Breast epithelium (tissue), 3 donors: ENCODE measurements at regions not wholly inside any gene's neighbourhood (a gene's known extent, or its start where the extent isn't known, plus 50 kb on each side); places are given as distances from the start of the nearest gene placed in this dataset.

ENCODE experiments used
- CTCF ChIP-seq, 3 donors: fragments of 450-650 bp; IDR thresholded peaks; one replicate each; pipeline ENCODE4 v1.5.1; 2016 to 2017; ENCODE audit warnings: antibody characterized with exemption in 3 of 3, mild to moderate bottlenecking in 3 of 3, moderate library complexity in 3 of 3
- POLR2AphosphoS5 ChIP-seq, 3 donors: sonication (generic); formaldehyde crosslinking; IDR thresholded peaks; one replicate each; pipeline ENCODE4 v1.6.1; 2017; ENCODE audit warnings: antibody characterized with exemption in 3 of 3

DNA sequence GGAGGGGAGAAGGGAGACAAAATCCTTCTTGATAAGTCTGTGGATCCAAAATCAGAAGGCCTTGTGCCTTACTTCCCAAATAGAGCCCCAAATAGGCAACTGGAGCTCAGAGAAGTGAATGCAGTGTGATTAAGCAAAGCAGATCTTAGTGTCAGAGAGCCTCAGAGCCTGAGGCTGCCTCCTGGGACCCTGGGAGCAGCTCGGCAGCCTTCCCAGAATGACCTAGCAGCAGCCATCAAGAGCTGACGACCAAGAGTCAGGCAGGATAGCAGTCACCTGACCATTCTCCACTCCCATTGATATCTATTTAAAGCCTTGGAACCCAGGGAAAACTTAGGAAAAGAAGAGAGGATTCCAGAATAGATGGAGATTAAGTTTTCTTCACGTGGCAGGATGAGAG, 78.0 kb upstream of the SMYD2 start:
- TF ChIP-seq CTCF (IDR thresholded peaks at IDR 0.05) (no peak), POLR2AphosphoS5 (IDR thresholded peaks at IDR 0.05) (no peak)
